ENCODE measurements at regions not wholly inside any gene's neighbourhood (a gene's known extent, or its start where the extent isn't known, plus 50 kb on each side); places are given as distances from the start of the nearest gene placed in this dataset.
"Not testable (repeated sequence)": the region's sequence is repeated elsewhere in the genome, so short reads cannot be mapped to it uniquely, and the experiment has no call there.

DNA sequence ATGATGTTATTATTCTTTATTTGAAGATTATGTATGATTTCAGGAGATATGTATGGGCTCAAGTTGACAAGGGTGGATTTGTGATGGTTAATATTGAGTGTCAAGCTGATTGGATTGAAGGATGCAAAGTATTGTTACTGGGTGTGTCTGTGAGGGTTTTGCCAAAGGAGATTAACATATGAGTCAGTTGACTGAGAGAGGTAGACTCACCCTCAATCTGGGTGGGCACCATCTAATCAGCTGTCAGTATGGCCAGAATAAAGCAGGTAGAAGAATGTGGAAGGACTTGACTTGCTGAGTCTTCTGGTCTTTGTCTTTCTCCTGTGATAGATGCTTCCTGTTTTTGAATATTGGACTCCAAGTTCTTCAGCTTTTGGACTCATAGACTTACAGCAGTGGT is 973.7 kb downstream of the MCTP2 start:
- Histone ChIP-seq H3K9ac (ENCODE audit: low read length) (no peak overlapping the region), H3K27ac (ENCODE audit: low read length) (no peak overlapping the region), H3K4me2 (ENCODE audit: low read length) (no peak overlapping the region), H3K36me3 (replicated peaks; ENCODE audit: low read depth, low read length) (no peaks in the 10 kb centered on the region), H2AFZ (ENCODE audit: low read depth, low read length) (no peak overlapping the region), H3K27me3 (ENCODE audit: low read depth, low read length) (no peaks in the 10 kb centered on the region), H3K79me2 (ENCODE audit: low read length) (no peaks in the 10 kb centered on the region), H3K4me1 (ENCODE audit: low read length) (no peaks in the 10 kb centered on the region), H3K4me3 (ENCODE audit: low read length) (no peak overlapping the region), H3K9me3 (ENCODE audit: insufficient read depth, low read length) (no peaks in the 10 kb centered on the region), H4K20me1 (ENCODE audit: insufficient read depth, low read length) (no peaks in the 10 kb centered on the region)
- TF ChIP-seq, protein P1, sequence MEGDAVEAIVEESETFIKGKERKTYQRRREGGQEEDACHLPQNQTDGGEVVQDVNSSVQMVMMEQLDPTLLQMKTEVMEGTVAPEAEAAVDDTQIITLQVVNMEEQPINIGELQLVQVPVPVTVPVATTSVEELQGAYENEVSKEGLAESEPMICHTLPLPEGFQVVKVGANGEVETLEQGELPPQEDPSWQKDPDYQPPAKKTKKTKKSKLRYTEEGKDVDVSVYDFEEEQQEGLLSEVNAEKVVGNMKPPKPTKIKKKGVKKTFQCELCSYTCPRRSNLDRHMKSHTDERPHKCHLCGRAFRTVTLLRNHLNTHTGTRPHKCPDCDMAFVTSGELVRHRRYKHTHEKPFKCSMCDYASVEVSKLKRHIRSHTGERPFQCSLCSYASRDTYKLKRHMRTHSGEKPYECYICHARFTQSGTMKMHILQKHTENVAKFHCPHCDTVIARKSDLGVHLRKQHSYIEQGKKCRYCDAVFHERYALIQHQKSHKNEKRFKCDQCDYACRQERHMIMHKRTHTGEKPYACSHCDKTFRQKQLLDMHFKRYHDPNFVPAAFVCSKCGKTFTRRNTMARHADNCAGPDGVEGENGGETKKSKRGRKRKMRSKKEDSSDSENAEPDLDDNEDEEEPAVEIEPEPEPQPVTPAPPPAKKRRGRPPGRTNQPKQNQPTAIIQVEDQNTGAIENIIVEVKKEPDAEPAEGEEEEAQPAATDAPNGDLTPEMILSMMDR (IDR thresholded peaks at IDR 0.05; ENCODE audit: low read depth, low read length), result no peak
- no peak for TF ChIP-seq EZH2phosphoT487 (IDR thresholded peaks at IDR 0.05; ENCODE audit: low read depth)

DNA sequence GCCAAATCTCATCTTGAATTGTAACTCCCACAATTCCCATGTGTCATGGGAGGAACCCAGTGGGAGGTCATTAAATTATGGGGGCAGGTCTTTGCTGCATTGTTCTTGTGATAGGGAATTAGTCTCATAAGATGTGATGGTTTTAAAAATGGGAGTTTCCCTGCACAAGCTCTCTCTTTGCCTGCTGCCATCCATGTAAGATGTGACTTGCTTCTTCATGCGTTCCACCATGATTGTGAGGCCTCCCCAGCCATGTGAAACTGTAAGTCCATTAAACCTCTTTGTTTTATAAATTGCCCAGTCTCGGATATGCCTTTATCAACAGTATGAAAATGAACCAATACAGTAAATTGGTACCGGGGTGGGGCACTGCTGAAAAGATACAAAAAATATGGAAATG is 974.5 kb downstream of the MCTP2 start:
- H3K79me2 ChIP-seq (ENCODE audit: low read length); H4K20me1 ChIP-seq (ENCODE audit: insufficient read depth, low read length); H3K4me1 ChIP-seq (ENCODE audit: low read length); H3K27me3 ChIP-seq (ENCODE audit: low read depth, low read length); H3K4me3 ChIP-seq (ENCODE audit: low read length); H3K4me2 ChIP-seq (ENCODE audit: low read length); H2AFZ ChIP-seq (ENCODE audit: low read depth, low read length); H3K9ac ChIP-seq (ENCODE audit: low read length); H3K9me3 ChIP-seq (ENCODE audit: insufficient read depth, low read length); H3K36me3 ChIP-seq (replicated peaks; ENCODE audit: low read depth, low read length); H3K27ac ChIP-seq (ENCODE audit: low read length): not testable (repeated sequence)

DNA sequence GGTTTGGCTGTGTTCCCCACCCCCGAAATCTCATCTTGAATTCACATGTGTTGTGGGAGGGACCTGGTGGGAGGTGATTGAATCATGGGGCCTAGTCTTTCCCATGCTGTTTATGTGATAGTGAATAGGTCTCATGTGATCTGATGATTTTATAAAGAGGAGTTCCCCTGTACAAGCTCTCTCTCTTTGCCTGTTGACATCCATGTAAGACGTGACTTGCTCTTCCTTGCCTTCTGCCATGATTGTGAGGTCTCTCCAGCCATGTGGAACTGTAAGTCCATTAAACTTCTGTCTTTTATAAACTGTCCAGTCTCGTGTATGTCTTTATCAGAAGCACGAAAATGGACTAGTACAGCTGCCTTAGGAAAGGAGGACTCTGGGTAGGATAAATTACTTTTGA is 976.7 kb downstream of the MCTP2 start:
- H2AFZ ChIP-seq (ENCODE audit: low read depth, low read length), result no peak overlapping the region
- no peaks in the 10 kb centered on the region for H3K27me3 ChIP-seq (ENCODE audit: low read depth, low read length)
- H3K79me2 ChIP-seq (ENCODE audit: low read length), result no peaks in the 10 kb centered on the region
- no peaks in the 10 kb centered on the region for H3K4me1 ChIP-seq (ENCODE audit: low read length)
- no peaks in the 10 kb centered on the region for H3K36me3 ChIP-seq (replicated peaks; ENCODE audit: low read depth, low read length)
- H3K9ac ChIP-seq (ENCODE audit: low read length), result no peak overlapping the region
- H3K4me2 ChIP-seq (ENCODE audit: low read length), result no peak overlapping the region
- H4K20me1 ChIP-seq (ENCODE audit: insufficient read depth, low read length), result no peaks in the 10 kb centered on the region
- H3K9me3 ChIP-seq (ENCODE audit: insufficient read depth, low read length), result no peaks in the 10 kb centered on the region
- no peak for TF ChIP-seq EZH2phosphoT487 (IDR thresholded peaks at IDR 0.05; ENCODE audit: low read depth)
- TF ChIP-seq, protein P1 (IDR thresholded peaks at IDR 0.05; ENCODE audit: low read depth, low read length), result no peak
- no peak overlapping the region for H3K4me3 ChIP-seq (ENCODE audit: low read length)
- no peak overlapping the region for H3K27ac ChIP-seq (ENCODE audit: low read length)

DNA sequence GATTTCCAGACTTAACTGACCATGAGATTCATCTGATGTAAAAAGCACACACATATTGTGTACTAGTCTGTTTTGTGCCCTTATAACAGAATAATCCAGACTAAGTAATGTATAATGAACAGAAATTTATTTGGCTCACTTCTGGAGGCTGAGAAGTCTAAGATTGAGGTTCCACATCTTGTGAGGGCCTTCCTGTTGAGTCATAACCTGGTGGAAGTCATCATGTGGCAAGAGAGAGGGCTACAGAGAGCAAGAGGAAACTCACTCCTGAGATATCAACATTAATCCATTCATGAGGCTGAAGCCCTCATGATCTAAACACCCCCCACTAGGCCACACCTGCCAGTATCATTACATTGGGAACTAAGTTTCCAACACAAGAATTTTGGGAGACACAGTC is 977.6 kb downstream of the MCTP2 start:
- Histone ChIP-seq H3K27me3 (ENCODE audit: low read depth, low read length) (no peaks in the 10 kb centered on the region), H3K9me3 (ENCODE audit: insufficient read depth, low read length) (no peaks in the 10 kb centered on the region), H3K4me2 (ENCODE audit: low read length) (no peak overlapping the region), H3K27ac (ENCODE audit: low read length) (no peak overlapping the region), H3K36me3 (replicated peaks; ENCODE audit: low read depth, low read length) (no peaks in the 10 kb centered on the region), H3K4me3 (ENCODE audit: low read length) (no peak overlapping the region), H3K9ac (ENCODE audit: low read length) (no peak overlapping the region), H3K79me2 (ENCODE audit: low read length) (no peaks in the 10 kb centered on the region), H2AFZ (ENCODE audit: low read depth, low read length) (no peak overlapping the region), H4K20me1 (ENCODE audit: insufficient read depth, low read length) (no peaks in the 10 kb centered on the region), H3K4me1 (ENCODE audit: low read length) (no peaks in the 10 kb centered on the region)
- TF ChIP-seq EZH2phosphoT487 (IDR thresholded peaks at IDR 0.05; ENCODE audit: low read depth), result no peak
- TF ChIP-seq, protein P1 (IDR thresholded peaks at IDR 0.05; ENCODE audit: low read depth, low read length), result no peak

DNA sequence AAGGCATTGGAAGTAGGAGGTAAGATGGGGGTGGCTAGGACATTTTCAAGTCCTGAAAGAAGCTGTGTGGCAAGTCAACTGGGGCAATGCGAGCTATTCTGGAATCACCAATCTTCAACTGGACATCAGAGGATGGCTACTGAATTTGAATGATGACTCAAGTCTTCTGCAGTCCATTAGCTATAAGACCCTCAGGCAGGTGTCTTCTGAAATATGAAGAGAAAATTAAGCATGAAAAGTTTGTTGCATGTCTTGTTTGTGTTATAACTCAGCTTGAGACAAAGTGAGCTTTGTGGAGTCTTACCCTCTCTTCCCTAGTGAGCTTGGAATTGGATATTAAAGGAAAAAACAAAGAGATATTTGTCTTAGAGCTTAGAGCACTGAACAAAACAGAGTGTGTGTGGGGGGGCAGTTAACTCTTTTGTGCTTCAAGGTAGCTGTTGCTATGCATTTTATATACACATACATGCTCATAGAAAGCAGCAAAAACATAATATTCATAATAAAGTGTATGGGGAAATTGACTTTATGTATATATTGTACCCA is 979.1 kb downstream of the MCTP2 start:
- Histone ChIP-seq H3K4me2 (ENCODE audit: low read length) (no peak overlapping the region), H2AFZ (ENCODE audit: low read depth, low read length) (no peak overlapping the region), H3K27ac (ENCODE audit: low read length) (no peak overlapping the region), H3K9me3 (ENCODE audit: insufficient read depth, low read length) (no peaks in the 10 kb centered on the region), H3K9ac (ENCODE audit: low read length) (no peak overlapping the region), H4K20me1 (ENCODE audit: insufficient read depth, low read length) (no peaks in the 10 kb centered on the region), H3K4me3 (ENCODE audit: low read length) (no peak overlapping the region), H3K27me3 (ENCODE audit: low read depth, low read length) (no peaks in the 10 kb centered on the region), H3K4me1 (ENCODE audit: low read length) (no peaks in the 10 kb centered on the region), H3K36me3 (replicated peaks; ENCODE audit: low read depth, low read length) (no peaks in the 10 kb centered on the region), H3K79me2 (ENCODE audit: low read length) (no peaks in the 10 kb centered on the region)
- TF ChIP-seq, protein P1 (IDR thresholded peaks at IDR 0.05; ENCODE audit: low read depth, low read length), result no peak
- TF ChIP-seq EZH2phosphoT487 (IDR thresholded peaks at IDR 0.05; ENCODE audit: low read depth), result no peak

All from OCI-LY3 (cell line).